NOMO-1 treated with DMSO at 0.1 percent for 48 hours (cell line): ENCODE measurements at regions not wholly inside any gene's neighbourhood (a gene's known extent, or its start where the extent isn't known, plus 50 kb on each side); places are given as distances from the start of the nearest gene placed in this dataset.

ENCODE experiments used
- DNase-seq: peaks from one replicate; lab custom pipeline; 2025; ENCODE audit not compliant: unreplicated experiment; lab: John Stamatoyannopoulos, UW

DNA sequence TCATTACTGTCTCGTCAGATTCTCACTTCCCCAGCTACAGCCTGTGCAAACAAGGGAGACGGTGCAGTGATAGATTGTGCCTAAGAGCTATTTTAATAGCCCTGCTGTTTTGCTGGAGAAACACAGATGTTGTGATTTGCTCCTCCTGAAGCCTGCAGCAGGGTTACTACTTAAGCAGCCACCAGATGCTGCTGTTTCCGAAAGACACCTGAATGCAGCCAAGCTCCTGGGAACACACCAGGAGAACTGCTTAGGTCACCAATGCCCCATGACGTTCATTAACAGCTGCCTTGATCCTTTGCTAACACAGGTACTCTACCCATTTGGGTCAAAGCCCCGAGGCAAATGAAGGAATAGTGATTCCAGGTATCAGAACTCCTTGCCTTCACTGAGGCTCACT, 411.8 kb upstream of the DAB1 start:
- DNase-seq, result no peak

GRCh38 chr1:57833296-57833695, 409.4 kb upstream of the DAB1 start:
- no peak for DNase-seq

- DNase-seq, result no peak
Measured at GRCh38 chr1:57832612-57833011, 408.8 kb upstream of the DAB1 start.

DNA sequence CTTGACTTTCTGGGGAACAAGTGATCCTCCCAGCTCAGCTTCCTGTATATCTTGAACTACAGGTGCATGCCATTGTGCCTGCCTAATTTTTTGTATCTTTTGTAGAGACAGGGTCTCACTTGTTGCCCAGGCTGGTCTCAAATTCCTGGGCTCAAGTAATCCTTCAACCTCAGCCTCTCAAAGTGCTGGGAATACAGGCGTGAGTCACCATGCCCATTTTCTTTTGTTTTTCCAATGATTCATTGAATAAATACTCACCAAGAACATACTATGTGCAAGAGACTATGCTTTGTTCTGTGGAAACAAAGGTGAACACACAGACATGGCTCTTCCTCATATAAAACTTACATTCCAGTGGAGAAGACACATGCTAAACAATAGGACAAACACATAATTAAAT, 407.8 kb upstream of the DAB1 start:
- DNase-seq, result no peak

GRCh38 chr1:57826535-57826934, 402.7 kb upstream of the DAB1 start:
- DNase-seq, result no peak

DNA sequence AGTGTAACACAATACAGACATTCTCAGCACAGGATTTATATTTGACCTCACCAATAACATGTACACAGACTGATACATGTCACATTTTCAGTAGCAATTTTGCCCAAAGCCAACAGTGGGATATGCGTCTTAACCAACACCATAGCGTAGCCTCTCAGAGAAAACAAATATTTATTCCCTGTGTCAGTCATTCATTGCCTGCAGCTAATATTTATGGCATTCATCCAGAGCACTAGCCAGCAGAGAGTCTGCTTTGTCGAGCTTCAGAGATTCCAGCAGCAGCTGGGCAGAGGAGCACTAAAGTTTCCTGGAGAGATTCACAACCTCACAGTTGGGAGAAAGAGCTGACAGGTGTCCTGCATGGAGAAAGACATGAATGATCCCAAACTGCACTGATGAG, 400.7 kb upstream of the DAB1 start:
- no peak for DNase-seq

- DNase-seq, result no peak
Measured at GRCh38 chr1:57820356-57821095, 396.7 kb upstream of the DAB1 start.

GRCh38 chr1:57819893-57820292, 396.0 kb upstream of the DAB1 start:
- no peak for DNase-seq

- DNase-seq, result no peak
Measured at GRCh38 chr1:57803586-57803985, 379.7 kb upstream of the DAB1 start.

- no peak for DNase-seq
Measured at GRCh38 chr1:57800376-57800775, 376.5 kb upstream of the DAB1 start.

- DNase-seq, result no peak
Measured at GRCh38 chr1:57799490-57800115, 375.7 kb upstream of the DAB1 start.

DNA sequence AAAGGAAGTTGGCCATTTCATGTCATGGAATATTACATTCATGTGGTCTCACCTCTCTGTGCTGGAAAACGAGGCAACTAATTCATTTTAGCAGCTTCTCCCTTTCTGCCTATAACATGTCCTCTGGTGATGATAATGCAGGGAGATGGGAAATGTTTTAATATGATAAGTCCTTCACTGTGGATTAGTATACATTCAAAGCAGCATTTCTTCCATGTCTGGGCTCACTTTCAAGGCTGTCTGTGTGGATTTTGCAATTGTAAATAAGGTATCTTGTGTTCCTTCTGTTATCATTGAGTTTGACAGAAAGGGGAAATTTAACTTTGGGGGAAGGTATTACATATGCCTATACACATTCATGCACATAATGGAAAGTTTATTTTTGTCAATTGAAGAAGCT, 374.7 kb upstream of the DAB1 start:
- no peak for DNase-seq

DNA sequence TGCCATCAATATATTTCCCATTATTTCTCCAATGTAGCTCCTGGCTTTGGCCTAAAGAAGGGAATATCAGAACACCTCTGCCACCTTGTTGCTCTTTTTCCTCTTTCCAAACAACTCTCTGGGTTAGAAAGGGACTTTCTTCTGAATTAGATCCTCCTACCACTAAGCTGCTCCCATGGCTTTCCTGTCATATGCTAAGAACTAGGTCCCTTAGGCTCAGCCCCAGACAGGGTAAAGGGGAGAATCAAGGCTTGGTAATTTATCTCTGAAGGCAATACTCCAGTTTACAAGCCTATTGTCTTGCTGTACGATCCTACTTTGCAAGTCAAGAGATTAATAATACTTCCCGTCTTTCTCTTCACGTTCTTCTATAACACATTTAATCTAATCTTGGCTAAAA, 373.2 kb upstream of the DAB1 start:
- no peak for DNase-seq

DNA sequence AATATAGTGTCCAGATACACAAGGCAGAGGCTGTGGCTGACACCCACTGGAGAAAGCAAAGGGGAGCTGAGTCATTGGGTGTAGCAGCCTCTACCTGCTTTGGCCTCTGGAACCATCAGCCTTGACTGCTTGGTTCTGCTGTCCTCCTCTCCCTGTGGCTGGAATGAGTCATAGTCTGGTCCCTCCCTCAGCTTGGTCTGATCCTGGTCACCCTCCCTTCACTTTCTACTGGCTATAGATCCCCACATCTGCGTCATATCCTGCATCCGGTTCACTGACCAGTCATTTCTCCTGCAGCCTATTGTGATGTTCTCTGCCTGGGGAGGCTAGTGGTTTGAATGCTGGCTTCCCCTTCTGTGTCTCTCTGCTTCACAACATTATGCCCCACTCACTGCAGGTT, 372.8 kb upstream of the DAB1 start:
- DNase-seq, result no peak

- no peak for DNase-seq
Measured at GRCh38 chr1:57795886-57796285, 372.0 kb upstream of the DAB1 start.

GRCh38 chr1:57794078-57794477, 370.2 kb upstream of the DAB1 start:
- DNase-seq, result no peak

- no peak for DNase-seq
Measured at GRCh38 chr1:57791497-57791896, 367.6 kb upstream of the DAB1 start.

DNA sequence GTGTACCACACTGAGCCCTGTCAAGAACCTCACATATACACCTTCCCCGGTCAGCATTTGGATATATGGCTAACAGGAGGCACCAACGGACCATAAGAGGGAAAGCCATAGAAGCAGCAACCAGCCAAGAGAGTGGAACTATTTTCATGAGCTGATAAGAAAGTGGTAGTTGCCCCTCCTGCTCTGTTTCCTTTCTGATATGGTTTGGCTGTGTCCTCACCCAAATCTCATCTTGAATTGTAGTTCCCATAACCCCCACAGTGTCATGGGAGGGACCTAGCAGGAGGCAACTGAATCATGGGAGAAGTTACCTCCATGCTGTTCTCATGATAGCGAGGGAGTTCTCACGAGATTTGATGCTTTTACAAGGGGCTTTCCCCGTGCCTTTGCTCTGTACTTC, 366.1 kb upstream of the DAB1 start:
- no peak for DNase-seq

DNA sequence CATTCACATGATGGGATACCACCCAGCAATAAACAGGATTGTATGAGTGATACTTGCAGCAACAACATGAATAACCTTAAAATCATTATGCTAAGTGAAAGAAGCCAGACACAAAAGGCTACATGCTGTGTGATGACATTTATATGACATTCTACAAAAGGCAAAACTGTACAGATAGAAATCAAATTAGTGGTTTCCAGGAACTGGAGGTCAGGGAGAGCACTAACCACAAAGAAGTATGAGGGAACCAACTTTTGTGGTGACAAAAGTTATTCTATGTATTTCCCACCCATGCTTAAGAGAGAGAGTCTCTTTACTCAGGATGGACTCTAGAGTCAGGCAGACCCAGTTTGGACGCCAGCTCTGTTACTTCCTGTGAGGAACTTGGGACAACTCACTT, 364.5 kb upstream of the DAB1 start:
- no peak for DNase-seq

GRCh38 chr1:57784356-57784755, 360.5 kb upstream of the DAB1 start:
- DNase-seq, result no peak

GRCh38 chr1:57782357-57782756, 358.5 kb upstream of the DAB1 start:
- DNase-seq, result no peak

GRCh38 chr1:57772580-57773195, 348.8 kb upstream of the DAB1 start:
- DNase-seq, result no peak

GRCh38 chr1:57770772-57771171, 346.9 kb upstream of the DAB1 start:
- no peak for DNase-seq
